SK-N-MC (cell line): ENCODE measurements at regions not wholly inside any gene's neighbourhood (a gene's known extent, or its start where the extent isn't known, plus 50 kb on each side); places are given as distances from the start of the nearest gene placed in this dataset.

Experiments used
- DNase-seq: peaks from one replicate; pipeline ENCODE4 v3.0.0-alpha.2; 2011; ENCODE audit warnings: low read depth, low spot score
- H3K27ac ChIP-seq: fragments of 200-600 bp; sonication (generic); 2 replicates; pipeline ENCODE4 v1.5.1; 2016; ENCODE audit warnings: mixed run types
- H3K36me3 ChIP-seq: fragments of 200-600 bp; sonication (generic); 2 replicates; pipeline ENCODE4 v1.6.1; 2017; ENCODE audit warnings: antibody characterized with exemption, low read length, mixed read lengths; ENCODE audit not compliant: insufficient read depth
- H3K4me3 ChIP-seq: fragments of 200-600 bp; sonication (generic); 2 replicates; pipeline ENCODE4 v1.5.1; 2016
- H3K9ac ChIP-seq: fragments of 200-600 bp; sonication (generic); 2 replicates; pipeline ENCODE4 v1.8.0; 2017; ENCODE audit warnings: mixed run types, mixed read lengths; ENCODE audit not compliant: insufficient read length
- H3K9me3 ChIP-seq: fragments of 200-600 bp; sonication (generic); 2 replicates; pipeline ENCODE4 v1.6.1; 2017; ENCODE audit warnings: low read depth, mild to moderate bottlenecking, antibody characterized with exemption, low read length, moderate library complexity, mixed read lengths
- EZH2 ChIP-seq: fragments of 200-600 bp; sonication (generic); IDR thresholded peaks from one replicate; pipeline ENCODE4 v1.6.1; 2017; ENCODE audit warnings: antibody characterized with exemption
- FOXP2 ChIP-seq: optimal IDR thresholded peaks from 2 replicates; pipeline ENCODE3; 2011; ENCODE audit warnings: mild to moderate bottlenecking, moderate library complexity; ENCODE audit not compliant: insufficient read depth; ENCODE audit errors: extremely low read length, control extremely low read depth
- POLR2AphosphoS5 ChIP-seq: IDR thresholded peaks from 2 replicates; pipeline ENCODE4 v1.6.1; 2012; ENCODE audit warnings: mild to moderate bottlenecking, low read depth, low read length, borderline replicate concordance

DNA sequence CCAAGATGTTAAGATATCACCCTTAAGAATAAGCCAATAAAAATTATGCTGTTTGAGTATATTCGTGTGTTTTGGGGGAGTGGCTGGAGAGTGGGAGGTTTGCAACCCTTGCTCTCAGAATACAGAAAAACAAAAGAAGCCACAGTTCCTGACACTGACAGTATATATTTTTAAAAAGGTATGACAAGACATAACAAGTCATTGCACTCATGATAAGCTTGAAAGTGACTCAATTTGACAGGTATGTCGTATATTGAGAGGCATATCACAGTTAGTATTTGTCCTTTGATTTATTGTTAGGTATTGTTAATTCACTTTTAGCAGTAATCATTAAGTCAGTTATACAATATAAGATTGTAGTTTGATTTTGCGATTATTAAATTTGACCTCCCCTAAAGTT is 73.1 kb upstream of the TSC22D2 start:
- Histone ChIP-seq H3K9ac (no peak overlapping the region), H3K4me3 (no peak overlapping the region), H3K36me3 (no peaks in the 10 kb centered on the region), H3K27ac (no peak overlapping the region), H3K9me3 (peaks cover 5% of the 10 kb centered on the region; the same call in 1 of the 2 replicates)
- TF ChIP-seq EZH2 (no peak), POLR2AphosphoS5 (no peak), FOXP2 (no peak)
- no peak for DNase-seq

DNA sequence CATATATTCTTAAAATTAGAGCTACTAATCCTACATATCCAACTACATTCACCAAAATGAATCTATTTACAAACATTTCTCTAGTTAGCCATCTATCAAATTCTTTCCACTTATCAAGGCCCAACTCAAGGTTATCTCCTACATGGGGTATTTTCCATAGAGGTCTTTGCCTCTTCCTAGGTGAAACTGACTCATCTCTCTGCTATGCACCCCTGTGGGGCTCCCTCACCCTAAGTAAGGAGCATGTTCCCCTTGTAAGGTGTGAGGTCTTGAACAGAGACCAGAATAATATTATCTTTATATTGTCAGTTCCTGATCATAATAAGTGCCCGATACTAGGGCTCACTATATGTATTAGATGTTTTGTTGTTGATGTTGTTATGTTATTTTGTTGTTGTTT is 74.6 kb upstream of the TSC22D2 start:
- H3K9me3 ChIP-seq, result peaks cover 5% of the 10 kb centered on the region; the same call in 1 of the 2 replicates
- DNase-seq, result no peak
- H3K27ac ChIP-seq, result no peak overlapping the region
- H3K4me3 ChIP-seq, result no peak overlapping the region
- H3K36me3 ChIP-seq, result no peaks in the 10 kb centered on the region
- H3K9ac ChIP-seq, result no peak overlapping the region
- TF ChIP-seq FOXP2, result no peak
- no peak for TF ChIP-seq EZH2
- TF ChIP-seq POLR2AphosphoS5, result no peak

DNA sequence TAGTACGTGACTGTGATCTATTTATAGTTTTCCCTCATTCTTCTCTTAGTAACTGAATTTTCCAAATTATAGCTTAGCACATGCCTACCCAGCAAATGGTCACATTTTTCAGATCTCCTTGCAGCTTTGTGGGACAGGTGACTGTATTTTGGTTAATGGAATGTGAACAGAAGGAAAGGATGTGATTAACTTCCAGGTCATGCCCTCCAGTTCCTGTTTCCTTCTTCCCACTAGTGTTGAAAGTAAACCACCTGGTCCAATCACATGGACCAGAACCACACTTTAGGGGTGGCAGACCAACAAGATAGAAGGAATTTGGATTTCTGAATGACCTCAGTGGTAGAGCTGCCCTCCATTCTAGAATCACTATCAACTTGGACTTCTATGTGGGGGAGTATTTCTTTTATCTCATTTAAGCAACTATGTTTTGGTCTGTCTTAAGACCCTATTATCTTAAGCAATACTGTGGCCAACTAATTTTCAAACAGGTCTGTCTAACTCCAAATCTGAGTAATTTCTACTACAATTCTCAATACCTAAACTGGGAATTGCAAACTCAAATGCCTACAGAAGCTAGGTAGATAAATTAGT is 76.0 kb upstream of the TSC22D2 start:
- H3K4me3 ChIP-seq, result no peak overlapping the region
- no peak for TF ChIP-seq FOXP2
- no peak for TF ChIP-seq EZH2
- no peak for TF ChIP-seq POLR2AphosphoS5
- DNase-seq, result no peak
- no peaks in the 10 kb centered on the region for H3K9me3 ChIP-seq
- H3K27ac ChIP-seq, result no peak overlapping the region
- H3K36me3 ChIP-seq, result no peaks in the 10 kb centered on the region
- no peak overlapping the region for H3K9ac ChIP-seq

DNA sequence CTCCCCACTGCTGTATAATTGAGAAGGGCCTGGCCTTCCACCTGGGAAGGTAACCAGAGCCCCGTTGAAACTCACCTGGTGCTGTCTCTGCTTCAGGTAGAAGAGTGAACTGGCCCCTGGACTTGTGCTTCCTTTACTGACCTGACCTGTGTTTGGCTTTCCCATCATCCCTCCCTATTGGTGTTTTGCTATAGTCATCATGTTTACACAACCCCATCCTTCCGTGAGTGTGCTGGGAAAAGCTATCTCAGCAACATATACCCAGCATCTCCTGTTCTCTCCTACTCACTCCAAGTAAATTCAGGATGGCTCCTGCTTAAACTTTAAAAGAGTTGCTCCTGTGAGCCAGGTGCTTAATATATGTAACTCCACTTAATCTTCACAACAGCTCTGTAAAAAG is 77.2 kb upstream of the TSC22D2 start:
- no peak overlapping the region for H3K4me3 ChIP-seq
- TF ChIP-seq EZH2 (no peak), POLR2AphosphoS5 (no peak), FOXP2 (no peak)
- no peaks in the 10 kb centered on the region for H3K36me3 ChIP-seq
- DNase-seq, result no peak
- H3K27ac ChIP-seq, result no peak overlapping the region
- H3K9me3 ChIP-seq, result no peaks in the 10 kb centered on the region
- H3K9ac ChIP-seq, result no peak overlapping the region

DNA sequence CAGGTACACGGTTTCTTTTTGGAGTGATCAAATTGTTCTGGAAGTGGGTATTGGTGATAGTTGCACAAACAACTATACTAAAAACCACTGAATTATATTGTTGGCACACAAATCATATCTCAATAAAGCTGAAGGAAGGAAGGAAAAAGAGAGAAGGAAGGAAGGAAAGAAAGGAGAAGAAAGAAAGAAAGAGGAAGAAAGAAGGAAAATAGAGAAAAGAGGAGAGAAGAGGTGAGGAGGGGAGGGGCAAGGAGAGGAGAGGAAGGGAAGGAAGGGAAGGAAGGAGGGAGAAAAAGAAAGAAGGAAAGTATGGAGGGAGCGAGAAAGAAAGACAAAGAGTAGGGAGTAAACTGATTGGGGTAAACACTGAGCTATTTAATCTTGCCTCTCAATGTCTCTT is 77.9 kb upstream of the TSC22D2 start:
- Histone ChIP-seq H3K4me3 (no peak overlapping the region), H3K36me3 (no peaks in the 10 kb centered on the region), H3K9ac (no peak overlapping the region), H3K27ac (no peak overlapping the region), H3K9me3 (no peaks in the 10 kb centered on the region)
- DNase-seq, result no peak
- TF ChIP-seq POLR2AphosphoS5 (no peak), EZH2 (no peak), FOXP2 (no peak)

DNA sequence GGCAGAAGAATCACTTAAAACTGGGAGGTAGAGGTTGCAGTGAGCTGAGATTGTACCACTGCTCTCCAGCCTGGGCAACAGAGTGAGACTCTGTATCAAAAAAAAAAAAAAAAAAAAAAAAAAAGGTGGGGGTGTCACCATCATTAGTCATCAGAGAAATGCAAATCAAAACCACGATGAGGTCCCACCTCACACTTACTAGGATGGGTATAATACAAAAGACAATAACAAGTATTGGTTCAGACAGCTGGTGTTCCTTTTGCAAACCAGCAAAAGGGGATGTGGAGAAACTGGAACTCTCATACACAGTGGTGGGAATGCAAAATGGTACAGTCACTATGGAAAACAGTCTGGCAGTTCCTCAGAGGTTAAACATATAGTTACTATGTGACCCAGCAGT is 78.7 kb upstream of the TSC22D2 start:
- Histone ChIP-seq H3K36me3 (no peaks in the 10 kb centered on the region), H3K27ac (no peak overlapping the region), H3K4me3 (no peak overlapping the region), H3K9me3 (no peaks in the 10 kb centered on the region), H3K9ac (no peak overlapping the region)
- no peak for TF ChIP-seq FOXP2
- no peak for TF ChIP-seq EZH2
- TF ChIP-seq POLR2AphosphoS5, result no peak
- DNase-seq, result no peak

DNA sequence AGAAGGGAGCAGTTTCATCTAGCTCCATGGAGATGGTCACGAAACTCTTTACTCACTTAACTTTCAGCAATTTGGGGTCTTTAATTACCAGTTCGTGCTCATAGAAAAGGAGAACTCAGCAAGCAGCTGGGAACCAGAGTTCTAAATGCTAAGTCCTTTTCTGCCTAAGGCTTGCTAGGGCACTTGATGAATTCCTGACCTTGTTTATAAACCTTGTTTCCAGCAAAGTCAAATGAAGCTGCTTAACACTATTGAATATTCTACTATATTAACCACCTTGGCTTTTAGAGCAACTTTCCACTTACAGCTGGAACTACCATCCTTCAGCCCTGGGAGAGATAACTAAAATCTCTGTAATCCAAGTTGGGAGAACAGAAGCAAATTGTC is 79.5 kb upstream of the TSC22D2 start:
- H3K27ac ChIP-seq, result no peak overlapping the region
- H3K4me3 ChIP-seq, result no peak overlapping the region
- TF ChIP-seq EZH2, result no peak
- TF ChIP-seq POLR2AphosphoS5, result no peak
- TF ChIP-seq FOXP2, result no peak
- no peak overlapping the region for H3K9ac ChIP-seq
- H3K36me3 ChIP-seq, result no peaks in the 10 kb centered on the region
- DNase-seq, result no peak
- H3K9me3 ChIP-seq, result no peaks in the 10 kb centered on the region

DNA sequence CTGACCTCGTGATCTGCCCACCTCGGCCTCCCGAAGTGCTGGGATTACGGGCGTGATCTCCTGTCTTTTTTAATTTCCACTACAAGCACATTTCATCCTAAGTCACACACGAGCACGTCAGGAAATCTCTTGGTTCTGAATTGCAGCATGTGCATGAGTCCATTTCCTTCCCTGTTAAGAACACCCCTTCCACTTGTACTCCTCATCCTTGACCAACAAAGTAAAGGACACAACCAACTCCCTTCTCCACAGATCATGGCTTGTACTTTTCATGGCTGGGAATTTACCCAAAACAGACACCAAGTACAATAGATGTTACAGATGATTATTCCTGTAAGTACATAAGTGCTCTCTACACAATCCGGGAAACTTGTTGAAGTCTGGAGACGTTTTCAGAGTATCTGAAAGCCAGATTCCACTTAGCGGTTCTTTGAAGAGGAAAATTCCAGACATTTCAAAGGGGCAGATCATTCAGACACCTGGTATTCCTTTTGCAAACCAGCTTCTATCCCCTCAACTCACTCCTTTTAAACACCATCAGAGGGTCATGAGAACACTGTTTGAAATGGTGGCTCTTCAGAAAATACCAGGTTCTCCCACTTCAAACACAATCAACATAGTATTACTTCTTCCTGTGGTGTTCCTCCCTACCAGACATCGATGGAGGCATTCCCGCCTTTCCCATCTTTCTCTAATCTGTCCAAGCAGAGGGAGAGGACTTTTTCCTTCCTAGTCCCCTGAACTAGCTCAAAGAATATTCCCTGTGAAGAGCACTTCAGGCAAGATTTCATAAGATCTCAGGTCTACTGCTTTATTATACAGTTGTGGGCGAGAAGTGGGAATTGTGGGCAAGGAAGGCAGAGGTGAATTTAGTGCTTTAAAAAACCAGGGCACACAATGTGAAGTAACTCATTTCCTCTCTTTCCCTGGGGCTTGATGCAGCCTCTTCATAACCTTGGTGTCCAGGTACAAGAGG is 80.1 kb upstream of the TSC22D2 start:
- TF ChIP-seq FOXP2, result no peak
- TF ChIP-seq EZH2, result no peak
- no peak for TF ChIP-seq POLR2AphosphoS5
- H3K36me3 ChIP-seq, result no peaks in the 10 kb centered on the region
- no peak for DNase-seq
- H3K27ac ChIP-seq, result no peak overlapping the region
- no peak overlapping the region for H3K9ac ChIP-seq
- H3K9me3 ChIP-seq, result no peaks in the 10 kb centered on the region
- no peak overlapping the region for H3K4me3 ChIP-seq

DNA sequence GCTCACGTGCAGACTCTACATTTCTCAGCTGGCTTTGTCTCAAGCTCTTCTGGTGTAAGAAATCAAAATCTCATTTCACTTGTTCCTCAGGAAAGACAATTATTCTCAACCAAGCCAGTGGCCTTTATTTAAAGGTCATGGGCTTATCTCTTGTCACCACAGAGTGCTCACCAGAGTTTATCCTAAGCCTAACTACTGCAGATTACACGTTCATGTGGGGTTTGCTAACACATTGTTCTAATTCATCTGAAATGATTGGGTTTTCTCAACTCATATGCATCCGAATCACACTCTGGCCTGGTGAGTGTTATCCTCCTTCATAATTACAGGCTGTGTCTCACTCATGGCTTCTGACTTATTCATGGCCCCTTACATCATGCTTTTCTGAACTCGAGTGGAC is 83.3 kb upstream of the TSC22D2 start:
- TF ChIP-seq EZH2, result no peak
- TF ChIP-seq POLR2AphosphoS5, result no peak
- no peak for TF ChIP-seq FOXP2

More for the DNA sequence above, 83.3 kb upstream of the TSC22D2 start:
- DNase-seq, result no peak
- no peak overlapping the region for H3K9ac ChIP-seq
- no peak overlapping the region for H3K27ac ChIP-seq
- H3K4me3 ChIP-seq, result no peak overlapping the region
- no peaks in the 10 kb centered on the region for H3K36me3 ChIP-seq
- no peaks in the 10 kb centered on the region for H3K9me3 ChIP-seq
